ENCODE measurements at regions not wholly inside any gene's neighbourhood (a gene's known extent, or its start where the extent isn't known, plus 50 kb on each side); places are given as distances from the start of the nearest gene placed in this dataset.
"Not testable (repeated sequence)": the region's sequence is repeated elsewhere in the genome, so short reads cannot be mapped to it uniquely, and the experiment has no call there.

DNA sequence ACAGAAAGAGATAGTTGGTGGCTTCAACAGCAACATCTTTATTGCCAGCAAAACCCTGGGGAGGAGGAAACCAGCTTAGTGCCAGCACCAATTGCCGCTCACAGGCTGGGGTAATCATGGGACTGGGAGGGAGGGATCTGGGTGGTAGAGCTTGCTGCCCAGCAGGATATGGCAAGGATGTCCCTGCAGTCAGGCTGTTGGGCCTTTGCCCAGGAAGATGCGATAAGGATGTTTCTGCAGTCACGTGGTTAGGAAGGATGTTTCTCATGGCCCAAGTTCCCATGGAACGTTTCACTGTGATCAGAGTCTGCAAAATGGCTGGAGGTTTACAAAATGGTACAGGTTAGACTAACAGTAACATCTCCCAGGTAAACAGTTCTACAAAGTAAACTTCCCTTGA, 443.5 kb downstream of the TUBA3C start:
- not testable (repeated sequence) for TF ChIP-seq HOXC10 (CRISPR knock-in tag; IDR thresholded peaks at IDR 0.05); ZNF174 (tag by site-specific recombination; IDR thresholded peaks at IDR 0.05); TCF7L2 (IDR thresholded peaks at IDR 0.05; ENCODE audit: borderline replicate concordance, low read depth, low read length); SALL2 (tag by site-specific recombination; IDR thresholded peaks at IDR 0.05; ENCODE audit: borderline replicate concordance); ZNF274 (IDR thresholded peaks at IDR 0.05; ENCODE audit: low read length); ZNF274 (tag by site-specific recombination; IDR thresholded peaks at IDR 0.05; ENCODE audit: borderline replicate concordance); ZNF558 (tag by site-specific recombination; IDR thresholded peaks at IDR 0.05)
- TF ChIP-seq, protein P1, sequence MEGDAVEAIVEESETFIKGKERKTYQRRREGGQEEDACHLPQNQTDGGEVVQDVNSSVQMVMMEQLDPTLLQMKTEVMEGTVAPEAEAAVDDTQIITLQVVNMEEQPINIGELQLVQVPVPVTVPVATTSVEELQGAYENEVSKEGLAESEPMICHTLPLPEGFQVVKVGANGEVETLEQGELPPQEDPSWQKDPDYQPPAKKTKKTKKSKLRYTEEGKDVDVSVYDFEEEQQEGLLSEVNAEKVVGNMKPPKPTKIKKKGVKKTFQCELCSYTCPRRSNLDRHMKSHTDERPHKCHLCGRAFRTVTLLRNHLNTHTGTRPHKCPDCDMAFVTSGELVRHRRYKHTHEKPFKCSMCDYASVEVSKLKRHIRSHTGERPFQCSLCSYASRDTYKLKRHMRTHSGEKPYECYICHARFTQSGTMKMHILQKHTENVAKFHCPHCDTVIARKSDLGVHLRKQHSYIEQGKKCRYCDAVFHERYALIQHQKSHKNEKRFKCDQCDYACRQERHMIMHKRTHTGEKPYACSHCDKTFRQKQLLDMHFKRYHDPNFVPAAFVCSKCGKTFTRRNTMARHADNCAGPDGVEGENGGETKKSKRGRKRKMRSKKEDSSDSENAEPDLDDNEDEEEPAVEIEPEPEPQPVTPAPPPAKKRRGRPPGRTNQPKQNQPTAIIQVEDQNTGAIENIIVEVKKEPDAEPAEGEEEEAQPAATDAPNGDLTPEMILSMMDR (tag by site-specific recombination; IDR thresholded peaks at IDR 0.05): not testable (repeated sequence)
- TF ChIP-seq, protein P2, sequence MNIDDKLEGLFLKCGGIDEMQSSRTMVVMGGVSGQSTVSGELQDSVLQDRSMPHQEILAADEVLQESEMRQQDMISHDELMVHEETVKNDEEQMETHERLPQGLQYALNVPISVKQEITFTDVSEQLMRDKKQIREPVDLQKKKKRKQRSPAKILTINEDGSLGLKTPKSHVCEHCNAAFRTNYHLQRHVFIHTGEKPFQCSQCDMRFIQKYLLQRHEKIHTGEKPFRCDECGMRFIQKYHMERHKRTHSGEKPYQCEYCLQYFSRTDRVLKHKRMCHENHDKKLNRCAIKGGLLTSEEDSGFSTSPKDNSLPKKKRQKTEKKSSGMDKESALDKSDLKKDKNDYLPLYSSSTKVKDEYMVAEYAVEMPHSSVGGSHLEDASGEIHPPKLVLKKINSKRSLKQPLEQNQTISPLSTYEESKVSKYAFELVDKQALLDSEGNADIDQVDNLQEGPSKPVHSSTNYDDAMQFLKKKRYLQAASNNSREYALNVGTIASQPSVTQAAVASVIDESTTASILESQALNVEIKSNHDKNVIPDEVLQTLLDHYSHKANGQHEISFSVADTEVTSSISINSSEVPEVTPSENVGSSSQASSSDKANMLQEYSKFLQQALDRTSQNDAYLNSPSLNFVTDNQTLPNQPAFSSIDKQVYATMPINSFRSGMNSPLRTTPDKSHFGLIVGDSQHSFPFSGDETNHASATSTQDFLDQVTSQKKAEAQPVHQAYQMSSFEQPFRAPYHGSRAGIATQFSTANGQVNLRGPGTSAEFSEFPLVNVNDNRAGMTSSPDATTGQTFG (tag by site-specific recombination; IDR thresholded peaks at IDR 0.05; ENCODE audit: borderline replicate concordance): not testable (repeated sequence)

Data from HEK293 (cell line).